Stimulated activated CD4-positive, alpha-beta T cell treated with anti-CD3 and anti-CD28 coated beads, Interleukin-2, amount 100 ng/mL, for 48 hours (primary cell): ENCODE measurements at regions not wholly inside any gene's neighbourhood (a gene's known extent, or its start where the extent isn't known, plus 50 kb on each side); places are given as distances from the start of the nearest gene placed in this dataset.

ENCODE experiments used
- DNase-seq, 2 donors: peaks; one replicate each; pipeline ENCODE4 v3.0.0-alpha.2; 2020

DNA sequence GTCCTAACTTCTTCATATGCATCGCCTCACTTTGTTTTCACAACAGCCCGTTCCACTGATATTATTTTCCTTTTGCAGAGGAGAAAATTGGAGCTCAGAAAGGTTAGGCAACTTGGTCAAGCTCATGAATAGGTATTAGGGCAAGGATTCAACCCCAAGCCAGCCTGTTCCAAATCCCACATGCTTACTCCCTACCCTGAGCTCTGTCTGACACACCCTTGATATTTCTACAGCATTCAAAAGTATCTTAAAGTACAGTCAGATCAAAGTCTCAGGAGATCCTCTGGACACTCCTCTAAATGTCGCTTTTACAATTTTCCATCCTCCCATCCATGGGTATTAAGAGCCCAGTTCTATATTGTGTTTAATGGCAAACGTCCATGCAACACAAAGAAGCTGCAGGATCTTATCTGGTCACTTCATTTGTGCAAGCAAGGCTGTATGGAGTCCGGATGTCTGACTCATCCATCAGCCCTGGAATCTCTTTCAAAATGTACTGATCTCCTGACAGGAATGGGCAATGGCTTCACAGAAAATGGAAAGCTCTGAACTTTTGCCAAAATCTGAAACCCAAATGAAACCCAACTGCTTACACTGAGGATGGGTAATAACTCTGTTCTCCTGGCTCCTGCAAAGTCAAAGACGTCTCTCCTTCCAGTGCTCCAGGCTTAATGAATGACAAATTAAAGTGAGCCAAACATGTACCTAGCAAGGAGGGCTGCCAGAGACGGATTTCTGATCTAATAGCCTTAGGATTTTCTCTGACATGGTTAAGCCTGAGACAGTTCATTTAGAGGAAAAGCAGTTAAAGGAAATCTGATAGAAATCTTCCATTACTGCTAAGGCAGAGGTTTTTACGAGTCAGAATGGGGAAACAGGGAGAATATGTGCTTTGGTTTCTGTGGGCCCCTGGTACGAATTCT is 230.9 kb upstream of the RORA start:
- DNase-seq: no peak

DNA sequence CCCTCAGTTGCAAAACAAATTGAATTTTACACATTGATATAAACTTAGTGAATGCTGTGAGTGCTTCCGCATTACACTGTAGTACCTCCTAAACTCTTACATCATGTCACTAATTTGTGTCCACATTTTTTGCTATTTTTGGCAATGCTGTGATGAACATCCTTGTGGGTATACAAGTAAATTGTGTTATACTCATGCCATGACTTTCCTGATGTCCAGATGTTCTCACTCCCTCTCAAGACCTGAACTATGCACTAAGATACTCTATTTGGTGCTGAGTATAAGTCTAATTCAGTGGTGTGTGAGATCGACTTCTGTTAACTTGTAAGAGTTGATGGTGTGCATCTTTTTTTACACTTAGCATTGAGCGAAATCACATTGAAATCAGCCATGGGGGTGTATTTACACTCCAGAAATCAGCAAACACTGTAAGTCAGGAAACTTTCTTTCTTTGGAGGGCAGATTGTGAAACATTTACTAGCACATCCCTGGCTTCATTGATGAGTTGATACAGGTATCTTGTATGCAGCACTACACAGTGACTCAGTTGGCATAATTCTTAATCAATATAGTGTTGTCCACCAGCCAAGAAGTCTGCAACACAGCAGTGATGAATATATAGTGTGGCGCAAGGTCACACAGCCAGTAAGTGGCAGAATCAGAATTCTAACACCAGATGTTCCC is 228.1 kb upstream of the RORA start:
- no peak for DNase-seq

DNA sequence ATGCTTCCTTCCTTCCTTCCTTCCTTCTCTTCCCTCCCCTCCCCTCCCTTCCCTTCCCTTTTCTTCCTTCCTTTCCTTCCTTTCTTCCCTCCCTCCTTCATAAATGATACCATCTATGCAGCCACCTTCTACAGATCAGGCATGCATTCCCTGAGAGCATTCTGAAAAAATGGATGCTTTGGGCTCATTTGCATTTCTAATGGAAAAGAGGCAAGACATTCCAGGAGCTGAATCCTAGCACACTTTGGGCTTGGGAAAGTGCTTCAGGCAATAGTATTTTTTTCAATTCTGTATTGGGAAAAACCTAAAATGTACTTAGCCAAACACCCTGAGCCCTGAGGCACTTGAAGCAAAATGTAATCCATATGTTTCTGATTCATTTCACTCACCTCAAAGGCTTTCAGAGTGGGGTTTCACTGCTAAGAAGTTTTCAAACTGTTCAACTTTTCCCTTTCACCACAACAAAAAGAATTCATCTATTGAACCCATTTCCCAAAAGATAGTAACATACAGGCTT is 220.1 kb upstream of the RORA start:
- no peak for DNase-seq

DNA sequence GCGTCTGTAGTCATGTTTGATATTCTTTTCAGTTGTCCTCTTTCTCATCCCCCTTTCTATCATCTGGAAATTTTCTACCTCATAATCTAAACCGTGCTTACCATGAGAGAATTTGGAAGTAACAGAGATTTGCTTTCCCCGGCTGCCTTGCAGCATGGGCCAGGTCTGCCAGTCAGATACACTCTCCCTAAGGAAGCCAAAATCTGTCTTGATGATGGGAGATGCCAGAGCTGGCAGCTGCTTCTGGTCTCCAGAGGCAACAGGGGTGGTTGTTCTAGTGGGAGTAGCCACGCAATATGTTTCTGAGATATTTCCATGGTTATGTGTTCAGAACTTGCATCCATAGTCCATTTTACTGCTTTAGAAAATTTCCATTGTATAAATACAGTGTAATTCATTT is 218.9 kb upstream of the RORA start:
- DNase-seq: no peak

DNA sequence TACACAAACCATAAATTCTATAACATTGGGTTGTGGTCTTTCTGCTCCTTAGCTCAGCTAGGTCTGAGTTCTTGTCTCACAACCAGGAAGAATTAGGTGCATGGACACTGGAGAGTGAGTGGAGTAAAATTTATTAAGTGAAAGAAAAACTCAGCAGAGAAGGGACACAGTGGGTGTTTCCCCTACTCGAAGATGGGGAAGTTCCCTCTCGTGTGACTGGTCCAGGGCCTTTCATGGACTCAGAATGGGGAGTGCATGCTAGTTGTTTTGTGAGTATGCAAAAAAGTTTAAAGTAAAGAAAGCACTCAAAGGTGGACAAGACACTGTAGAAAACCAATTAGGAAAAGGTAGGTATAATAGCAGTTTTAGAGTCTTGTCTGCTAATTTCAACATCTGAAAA is 215.5 kb upstream of the RORA start:
- no peak for DNase-seq

DNA sequence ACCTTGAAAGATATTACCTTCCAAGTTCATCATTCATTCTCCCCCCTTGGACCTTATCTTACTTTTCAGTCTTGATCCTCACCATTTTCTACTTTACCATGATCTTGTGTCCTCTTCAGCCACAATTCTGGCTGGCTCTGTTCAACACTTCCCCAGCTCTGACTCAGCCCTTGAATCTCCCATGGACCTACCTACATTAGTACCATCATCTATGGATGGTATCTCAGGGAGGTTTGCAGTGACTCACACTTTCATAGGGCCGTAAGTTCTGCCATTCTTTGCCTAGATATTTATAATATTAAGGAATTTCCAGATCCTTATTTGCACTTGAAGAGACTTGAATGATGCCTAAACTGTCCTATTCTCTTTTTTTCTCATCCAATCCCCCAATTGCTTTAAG is 213.7 kb upstream of the RORA start:
- no peak for DNase-seq

DNA sequence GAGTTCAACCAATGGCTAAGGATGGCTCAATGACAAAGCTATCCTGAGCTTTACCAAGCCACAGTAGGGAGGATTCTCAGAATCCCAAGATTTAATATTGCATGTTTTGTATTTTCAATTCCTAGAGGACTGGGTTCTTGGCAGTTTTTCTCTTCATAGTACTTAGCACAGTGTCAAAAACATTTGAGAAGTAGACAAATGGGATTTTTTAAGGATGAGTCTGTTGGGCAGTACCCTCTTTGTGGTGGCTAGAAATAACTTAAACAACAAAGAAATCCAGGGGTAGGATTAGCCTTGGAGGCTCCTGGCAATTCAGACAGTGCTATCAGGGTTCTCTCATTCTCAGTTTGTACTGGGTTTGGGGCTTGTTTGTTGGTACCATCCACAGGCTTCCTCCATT is 212.8 kb upstream of the RORA start:
- no peak for DNase-seq

DNA sequence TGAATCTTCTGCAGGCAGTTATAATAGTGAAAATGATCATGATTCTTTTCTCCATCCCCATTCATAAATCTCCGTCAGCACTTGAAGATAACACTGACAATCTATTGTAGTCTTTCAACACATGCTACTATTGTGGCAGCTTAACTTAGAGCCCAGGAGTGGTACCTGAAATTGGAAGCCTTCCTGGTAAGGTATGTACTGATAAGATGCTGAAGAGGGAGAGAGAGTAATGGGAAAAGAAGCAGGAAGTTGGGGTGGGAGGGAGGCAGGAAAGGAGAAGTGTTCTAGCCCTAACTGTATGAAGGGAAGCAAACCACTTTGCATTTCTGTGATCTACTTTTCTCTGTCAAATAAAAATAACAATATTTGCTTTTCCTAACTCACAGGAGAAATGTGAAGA is 197.4 kb upstream of the RORA start:
- no peak for DNase-seq

DNA sequence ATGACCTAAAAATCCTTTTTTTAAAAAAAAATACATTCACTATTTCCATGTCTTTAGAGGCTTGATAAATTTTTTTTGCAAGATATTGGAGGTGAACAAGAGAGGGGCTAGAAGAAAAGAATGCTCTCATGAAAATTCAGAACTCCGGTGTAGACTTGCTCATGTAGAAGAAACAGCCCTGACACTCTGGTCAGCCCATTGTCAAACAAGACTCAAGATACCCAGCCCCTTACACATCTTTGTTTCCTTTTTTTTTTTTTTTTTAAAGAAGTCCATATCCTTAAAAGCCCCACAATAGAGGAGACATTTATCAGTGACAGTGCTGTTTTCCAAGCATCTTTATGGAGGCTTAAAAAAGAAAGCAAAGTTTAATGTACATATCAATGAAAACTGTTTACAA is 196.8 kb upstream of the RORA start:
- DNase-seq: no peak

DNA sequence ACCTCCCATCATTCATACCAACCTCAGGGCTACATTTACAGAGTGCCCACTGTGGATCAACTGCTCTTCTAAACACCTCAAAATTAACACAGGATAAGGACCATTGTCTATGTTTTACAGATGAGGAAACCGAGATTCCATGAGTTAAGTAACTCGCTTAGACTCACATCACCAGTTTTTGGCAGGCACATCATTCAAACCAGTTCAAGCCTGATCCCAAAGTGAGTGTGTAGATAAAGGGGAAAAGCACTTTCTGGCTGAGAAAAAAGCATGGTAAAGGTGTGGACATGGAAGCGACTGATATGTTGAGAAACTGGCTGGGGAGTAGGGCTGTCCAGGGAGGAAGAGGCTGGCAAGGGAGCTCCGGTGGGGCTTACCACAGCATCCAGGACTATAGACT is 193.7 kb upstream of the RORA start:
- no peak for DNase-seq

DNA sequence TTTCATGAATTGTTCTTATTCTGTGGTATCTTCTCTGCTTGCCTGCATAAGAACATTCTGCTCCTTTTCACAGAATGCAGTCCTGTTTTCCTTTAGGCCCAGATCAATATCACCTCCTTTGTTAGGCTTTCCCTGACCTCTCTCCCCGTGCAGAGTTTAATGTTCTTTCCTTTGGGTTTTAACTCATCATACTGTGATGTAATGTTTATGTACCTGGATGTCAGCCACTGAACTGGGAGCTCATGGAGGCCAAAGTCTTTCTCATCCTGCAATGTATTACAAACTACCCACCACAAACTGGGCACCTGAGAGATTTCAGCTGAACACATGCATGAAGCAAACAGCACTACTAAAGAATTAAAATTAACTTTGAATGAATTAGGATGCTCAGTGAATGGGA is 192.8 kb upstream of the RORA start:
- DNase-seq: no peak

DNA sequence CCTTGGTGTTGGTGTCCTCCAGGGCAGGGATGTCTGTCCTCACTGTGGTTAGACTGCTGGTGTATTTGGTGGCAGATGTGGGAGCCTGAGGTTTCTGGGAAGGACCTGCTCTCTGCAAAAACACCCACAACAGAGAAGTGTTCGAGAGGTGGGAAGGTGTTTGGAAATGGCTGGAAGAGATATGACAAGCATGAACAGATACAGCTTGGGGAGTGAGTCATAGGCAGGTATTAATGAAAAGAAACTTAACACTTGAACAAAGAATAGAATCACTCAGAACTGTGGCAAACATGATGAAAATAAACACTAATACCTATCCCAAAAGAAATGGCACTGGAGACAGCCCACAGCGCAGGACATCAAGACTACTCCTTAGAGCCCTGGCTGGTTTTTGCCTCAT is 192.4 kb upstream of the RORA start:
- no peak for DNase-seq

DNA sequence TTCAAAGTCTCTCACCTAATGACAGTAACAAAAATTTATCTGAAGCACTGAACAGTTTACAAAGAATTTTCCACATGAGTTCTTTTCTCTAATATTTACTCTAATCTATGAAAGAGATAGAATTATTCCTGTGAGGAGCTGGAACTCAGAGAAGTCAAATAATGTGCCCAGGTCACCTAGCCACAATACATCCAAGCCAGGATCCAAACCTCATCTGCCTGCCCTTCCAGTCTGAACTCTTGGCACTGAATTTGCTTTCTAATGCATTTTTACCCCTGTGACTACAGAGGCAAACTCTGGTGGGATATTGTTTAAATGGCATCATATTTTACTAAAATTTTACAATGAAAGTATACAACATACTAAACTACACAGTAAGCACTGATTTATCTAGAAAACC is 191.4 kb upstream of the RORA start:
- no peak for DNase-seq

DNA sequence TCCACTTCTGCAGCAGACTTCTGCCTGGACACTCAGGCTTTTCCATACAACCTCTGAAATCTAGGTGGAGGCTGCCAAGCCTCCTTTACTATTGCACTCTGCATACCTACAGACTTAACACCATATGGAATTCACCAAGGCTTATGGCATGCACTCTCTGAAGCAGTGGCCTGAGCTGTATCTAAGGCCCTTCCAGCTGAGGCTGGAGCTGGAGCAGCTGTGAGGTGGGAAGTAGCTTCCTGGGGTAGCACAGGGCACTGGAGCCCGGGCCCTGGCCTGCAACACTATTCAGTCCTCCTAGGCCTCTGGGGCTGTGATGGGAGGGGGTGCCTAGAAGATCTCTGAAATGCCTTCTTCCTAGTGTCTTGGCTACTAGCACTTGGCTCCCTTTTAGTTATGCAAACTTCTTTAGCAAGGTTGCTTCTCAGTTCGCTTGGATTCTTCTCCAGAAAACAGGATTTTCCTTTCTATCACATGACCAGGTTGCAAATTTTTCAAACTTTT is 186.6 kb upstream of the RORA start:
- no peak for DNase-seq

DNA sequence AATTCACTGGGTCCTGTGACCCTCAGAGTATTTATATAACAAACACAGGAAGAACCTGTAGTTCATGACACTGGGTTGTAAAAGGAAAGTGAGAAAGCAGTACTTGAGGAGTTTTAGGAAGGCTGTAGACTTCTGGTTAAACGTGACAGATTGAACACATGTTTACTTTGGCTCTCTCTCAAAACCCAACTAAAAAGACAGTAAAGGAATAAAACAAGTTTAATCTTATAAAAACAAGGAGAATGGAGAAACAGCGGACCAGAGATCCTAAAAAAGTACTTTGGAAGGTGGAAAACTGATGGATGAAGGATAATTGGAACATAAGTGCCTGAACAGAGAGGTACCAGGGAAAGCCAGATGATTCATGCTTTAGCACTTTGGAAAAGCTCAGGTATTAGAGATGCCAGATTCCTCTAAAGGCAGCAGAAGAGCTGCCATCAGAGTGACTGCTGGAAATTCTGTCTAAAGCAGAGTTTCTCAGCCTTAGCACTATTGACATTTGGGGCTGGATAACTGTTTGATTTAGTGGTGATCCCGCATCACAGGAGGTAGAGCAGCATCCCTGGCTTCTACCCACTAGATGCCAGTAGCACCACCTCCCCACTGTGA is 182.9 kb upstream of the RORA start:
- no peak for DNase-seq

DNA sequence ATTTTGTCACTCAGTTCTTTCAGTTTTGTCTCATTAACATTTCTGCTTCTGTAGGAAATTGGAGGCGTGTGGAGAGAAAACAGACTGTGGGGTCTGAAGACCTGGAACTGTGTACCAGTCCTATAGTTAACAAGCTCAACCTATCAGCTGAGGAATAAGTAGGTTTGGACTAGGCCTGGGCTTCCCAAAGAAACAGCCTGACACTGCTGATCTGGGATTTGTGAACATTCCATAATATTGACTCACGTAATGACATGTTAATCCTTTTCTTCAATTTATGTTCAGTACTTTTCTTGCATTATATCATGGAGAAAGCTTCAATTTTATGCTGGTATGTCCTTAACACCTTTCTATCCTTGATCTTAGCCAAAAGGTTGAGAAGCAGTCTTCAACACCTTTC is 181.6 kb upstream of the RORA start:
- DNase-seq: no peak

DNA sequence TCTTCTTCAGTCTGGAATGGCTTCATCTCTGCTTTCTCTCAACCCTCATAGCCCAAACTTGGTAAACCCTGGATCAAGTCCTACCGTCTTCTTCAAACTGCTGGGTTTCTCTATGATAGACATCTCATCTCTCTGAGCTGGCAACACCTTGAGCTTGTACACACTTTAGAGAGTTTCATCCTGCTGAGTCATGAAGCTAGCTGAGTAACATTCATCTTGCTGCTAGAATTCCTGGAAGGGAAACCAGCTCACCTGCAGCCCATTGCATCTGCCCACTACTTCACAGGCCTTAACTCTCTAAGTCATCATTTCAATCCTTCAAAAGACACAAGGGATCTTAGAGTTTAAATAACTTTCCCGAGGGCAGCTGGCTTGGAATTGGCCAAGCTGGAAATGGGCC is 175.5 kb upstream of the RORA start:
- DNase-seq: no peak

DNA sequence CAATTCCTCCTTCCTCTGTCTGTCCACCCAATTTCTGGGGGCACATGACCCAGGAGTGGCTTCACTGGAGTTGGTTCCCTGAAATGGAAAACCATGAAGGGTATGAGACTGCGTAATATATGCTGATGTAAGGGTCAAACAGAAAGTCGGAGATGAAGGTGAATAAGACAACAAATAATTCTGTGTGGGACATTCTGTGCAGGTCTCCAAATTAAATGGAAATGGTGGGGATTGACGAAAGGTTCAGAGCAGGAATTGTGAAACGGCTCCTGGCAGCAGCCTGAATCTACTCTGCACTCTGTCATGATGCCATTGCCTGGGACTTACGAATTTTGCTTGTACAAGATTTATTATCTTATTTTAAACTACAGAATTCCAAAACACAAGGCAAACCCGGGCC is 174.8 kb upstream of the RORA start:
- DNase-seq: no peak

DNA sequence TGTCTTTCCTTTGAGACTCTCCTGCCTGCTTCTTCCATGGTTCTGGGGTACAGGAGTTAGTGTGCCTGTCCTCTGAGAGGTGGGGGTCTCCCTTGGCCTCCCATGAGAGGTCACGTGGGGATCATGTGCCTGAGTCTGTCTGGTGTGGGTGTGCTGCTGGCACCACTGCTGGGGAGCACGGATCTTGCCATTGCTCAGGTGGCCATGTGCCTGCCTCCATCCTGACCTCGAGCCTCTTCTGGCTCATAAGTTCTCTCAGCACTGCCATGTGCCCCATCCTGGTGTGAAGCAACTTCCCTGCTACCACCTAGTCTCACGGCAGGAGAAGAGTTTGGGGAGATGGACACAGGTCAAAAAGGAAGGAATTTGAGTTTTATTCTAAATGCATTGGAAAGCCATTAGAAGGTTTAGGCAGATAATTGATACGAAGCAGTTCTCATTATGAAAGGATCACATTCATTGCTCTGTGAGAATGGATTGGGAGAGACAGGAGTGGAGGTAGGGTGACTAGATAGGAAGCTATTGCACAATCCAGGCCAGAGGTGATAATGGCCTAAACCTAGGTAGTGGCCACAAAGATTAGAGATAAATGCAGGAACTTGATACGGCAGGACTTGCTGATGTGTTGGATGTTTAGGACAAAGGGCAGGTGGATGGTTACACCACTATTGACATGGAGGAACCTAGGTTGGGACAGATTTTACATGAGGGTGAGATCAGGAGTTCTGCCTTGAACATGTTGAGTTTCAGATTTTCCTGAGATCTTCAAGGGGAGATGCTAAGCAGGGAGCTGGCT is 173.0 kb upstream of the RORA start:
- no peak for DNase-seq

DNA sequence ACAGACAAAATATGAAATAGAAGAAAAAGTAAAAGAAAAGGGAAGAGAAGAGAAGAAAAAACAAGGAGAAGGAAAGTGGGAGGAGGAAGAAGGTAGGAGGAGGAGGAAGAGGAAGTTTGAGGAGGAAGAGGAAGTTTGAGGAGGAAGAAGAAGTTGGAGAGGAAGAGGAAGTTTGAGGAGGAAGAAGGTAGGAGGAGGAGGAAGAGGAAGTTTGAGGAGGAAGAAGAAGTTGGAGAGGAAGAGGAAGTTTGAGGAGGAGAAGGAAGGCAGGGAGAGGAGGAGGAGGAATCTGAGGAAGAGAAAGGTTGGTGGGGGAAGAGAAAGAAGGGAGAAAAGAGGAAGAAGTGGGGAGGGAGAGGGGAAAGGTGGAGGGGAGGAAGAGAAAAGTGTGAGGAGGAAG is 169.2 kb upstream of the RORA start:
- no peak for DNase-seq

DNA sequence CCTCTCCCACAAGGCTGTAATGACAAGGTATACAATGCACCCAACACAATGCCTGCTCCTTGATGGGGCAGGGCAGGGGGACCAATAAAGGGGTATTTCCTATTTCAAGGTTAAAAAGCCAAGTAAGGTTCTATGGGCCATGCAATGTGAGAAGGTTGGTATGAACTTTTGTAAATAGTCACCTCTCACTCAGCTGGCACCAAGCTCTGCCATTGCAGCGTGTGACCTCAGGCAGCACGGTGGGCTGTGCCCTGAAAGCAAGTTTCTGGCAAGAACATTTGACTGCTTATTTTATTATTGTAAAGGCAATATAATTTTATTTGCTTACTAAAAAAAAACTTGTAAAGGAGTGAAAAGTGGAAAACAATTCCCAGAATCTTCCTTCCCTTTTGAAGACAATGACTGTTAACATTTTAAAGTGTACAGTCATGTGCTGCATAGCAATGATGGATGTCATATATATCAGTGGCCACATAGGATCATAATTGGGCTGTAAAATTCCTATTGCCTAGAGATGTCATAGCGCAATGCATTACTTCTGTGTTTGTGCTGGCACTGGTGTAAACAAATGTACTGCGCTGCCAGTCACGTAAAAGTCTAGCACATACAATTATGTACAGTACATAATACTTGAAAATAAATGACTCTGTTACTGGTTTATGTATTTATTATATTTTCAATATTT is 167.3 kb upstream of the RORA start:
- DNase-seq: no peak

DNA sequence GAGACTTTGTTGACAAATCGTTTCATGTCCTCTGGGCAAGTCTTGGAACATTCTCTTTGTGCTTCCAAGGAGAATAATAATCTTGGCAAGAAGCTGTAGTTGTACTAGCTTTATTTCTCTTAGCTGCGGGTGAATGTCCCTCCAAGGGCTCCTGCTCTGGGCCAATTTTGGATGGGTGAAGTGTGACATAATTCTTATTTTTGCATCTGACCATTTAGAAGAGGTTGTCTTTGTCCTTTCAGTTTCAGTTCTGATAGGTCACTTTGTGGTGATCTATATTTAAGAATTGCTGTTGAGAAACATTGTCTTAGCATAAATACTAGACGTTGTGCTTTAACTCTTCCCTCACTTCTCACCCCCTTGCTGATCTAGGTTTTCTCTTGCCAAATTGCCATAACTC is 164.8 kb upstream of the RORA start:
- DNase-seq: no peak
